ENCODE measurements at regions not wholly inside any gene's neighbourhood (a gene's known extent, or its start where the extent isn't known, plus 50 kb on each side); places are given as distances from the start of the nearest gene placed in this dataset.
"Not testable (repeated sequence)": the region's sequence is repeated elsewhere in the genome, so short reads cannot be mapped to it uniquely, and the experiment has no call there.

- DNase-seq: no peak
Observed at GRCh38 chr6:79431537-79431933, 105.7 kb downstream of the LCA5 start.

GRCh38 chr6:79430913-79431536, 106.2 kb downstream of the LCA5 start:
- DNase-seq: no peak

DNA sequence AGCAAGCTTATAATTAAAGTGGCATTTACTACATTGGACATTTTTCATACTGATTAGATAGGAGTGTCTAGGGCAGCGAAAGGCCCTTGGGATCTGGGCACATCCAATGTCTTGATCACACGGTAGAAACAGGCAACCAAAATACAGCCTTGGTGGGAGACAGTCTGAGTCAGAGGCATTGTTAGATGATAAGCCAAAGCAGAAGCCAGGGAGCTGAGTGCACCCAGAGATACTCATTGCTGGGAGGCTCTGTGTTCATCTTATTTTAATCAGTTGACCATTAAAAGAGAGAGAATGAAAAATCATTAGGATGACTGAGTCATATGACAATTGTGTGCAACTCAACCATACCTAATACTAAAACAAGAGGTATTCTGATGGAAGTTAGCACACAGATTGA, 109.5 kb downstream of the LCA5 start:
- no peak for DNase-seq

GRCh38 chr6:79426625-79427278, 110.5 kb downstream of the LCA5 start:
- no peak for DNase-seq

DNA sequence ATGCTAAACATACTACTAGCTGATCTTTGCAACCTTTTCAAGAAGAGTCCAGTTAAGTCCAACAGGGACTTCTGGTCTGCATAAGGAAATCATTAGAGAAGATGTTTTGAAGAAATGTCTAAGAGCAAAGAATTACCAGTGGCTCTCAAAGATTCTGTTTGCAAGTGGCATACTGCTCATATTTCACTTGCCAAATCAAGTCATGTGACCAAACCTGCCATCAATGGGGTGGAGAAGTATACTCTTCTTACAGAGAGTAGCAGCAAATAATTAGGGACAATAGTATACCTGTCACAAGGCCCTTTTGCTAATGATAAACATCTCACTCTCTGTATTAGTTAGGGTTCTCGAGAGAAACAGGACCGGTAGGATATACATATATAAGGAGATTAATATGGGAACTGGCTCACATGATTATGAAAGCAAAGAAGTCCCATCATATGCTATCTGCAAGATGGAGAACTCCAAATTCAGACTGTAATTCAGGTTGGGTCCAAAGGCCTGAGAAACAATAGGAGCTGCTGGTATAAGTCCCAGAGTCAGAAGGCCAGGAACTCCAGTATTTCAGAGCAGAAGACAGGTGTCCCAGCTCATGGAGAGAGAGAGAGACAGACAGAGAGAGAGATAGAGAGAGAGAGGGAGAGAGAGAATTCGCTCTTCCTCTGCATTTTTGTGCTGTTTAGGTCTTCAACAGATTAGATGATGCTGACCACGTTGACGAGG, 111.5 kb downstream of the LCA5 start:
- DNase-seq: no peak

- no peak for DNase-seq
Observed at GRCh38 chr6:79423216-79423615, 114.0 kb downstream of the LCA5 start.

DNA sequence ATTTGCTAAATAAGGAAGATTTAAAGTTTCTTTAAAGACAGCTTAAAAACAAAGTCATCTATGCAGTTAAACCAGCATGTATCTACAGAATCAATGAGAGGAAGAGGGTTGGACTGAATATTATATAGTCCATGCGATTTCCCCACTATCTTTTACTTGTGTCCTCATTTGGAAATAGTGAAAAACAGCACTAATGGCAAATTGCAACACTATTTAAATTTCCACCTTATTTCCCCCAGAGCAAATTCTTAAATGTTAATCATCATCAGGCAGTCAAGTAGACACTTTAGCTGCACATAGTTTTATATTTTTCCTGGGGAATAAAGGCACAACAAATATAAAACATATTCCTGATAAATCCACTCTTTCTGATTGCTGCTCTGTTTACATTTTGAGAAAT, 114.6 kb downstream of the LCA5 start:
- no peak for DNase-seq

GRCh38 chr6:79421707-79422484, 115.3 kb downstream of the LCA5 start:
- DNase-seq: peak; percentile 18 to 63

- DNase-seq: no peak
Observed at GRCh38 chr6:79421001-79421411, 116.2 kb downstream of the LCA5 start.

GRCh38 chr6:79420054-79420453, 117.2 kb downstream of the LCA5 start:
- DNase-seq: no peak

- no peak for DNase-seq
Observed at GRCh38 chr6:79416931-79417330, 120.3 kb downstream of the LCA5 start.

GRCh38 chr6:79413562-79414002, 123.6 kb downstream of the LCA5 start:
- DNase-seq: no peak

- no peak for DNase-seq
Observed at GRCh38 chr6:79410806-79411205, 126.4 kb downstream of the LCA5 start.

- DNase-seq: no peak
Observed at GRCh38 chr6:79408256-79408974, 128.8 kb downstream of the LCA5 start.

- DNase-seq: no peak
Observed at GRCh38 chr6:79404677-79405076, 132.6 kb downstream of the LCA5 start.

GRCh38 chr6:79404261-79404660, 133.0 kb downstream of the LCA5 start:
- DNase-seq: no peak

DNA sequence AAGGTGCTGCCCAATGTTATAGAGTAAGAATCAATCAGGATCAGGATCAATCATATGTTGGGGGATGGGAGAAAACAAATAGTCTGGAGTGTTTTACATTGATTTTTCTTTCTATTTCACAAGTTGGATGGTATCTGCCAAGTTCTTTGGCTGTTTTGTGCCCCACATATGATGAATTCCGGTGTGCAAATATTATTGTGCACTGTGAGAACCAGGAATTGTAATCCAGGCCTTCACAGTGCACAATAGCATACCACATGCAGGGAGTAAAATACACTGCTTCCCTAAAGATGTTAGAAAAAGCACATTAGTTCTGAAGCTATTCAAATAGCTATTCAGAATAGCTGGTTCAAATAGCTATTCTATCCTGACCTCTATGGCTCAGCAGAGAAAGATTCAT, 133.7 kb downstream of the LCA5 start:
- DNase-seq: no peak

- no peak for DNase-seq
Observed at GRCh38 chr6:79403086-79403485, 134.1 kb downstream of the LCA5 start.

DNA sequence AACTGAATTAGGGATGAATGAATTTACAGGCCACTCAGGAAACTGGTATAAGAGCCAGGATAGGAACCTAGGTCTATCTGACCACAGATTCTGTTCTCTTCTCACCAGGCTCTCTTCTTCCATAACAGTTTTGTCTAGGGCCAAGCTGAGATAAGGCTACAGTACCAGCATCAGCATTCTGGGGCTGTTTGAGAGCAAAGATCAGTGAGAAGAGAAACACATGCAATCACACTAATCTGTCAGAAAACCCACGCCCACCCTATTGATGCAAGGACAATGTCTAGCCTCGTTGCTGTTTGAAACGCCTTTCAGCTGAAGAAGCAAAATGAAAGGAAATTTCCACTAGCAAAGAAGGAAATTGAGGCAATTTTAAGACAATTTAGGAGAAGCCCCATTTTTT, 137.7 kb downstream of the LCA5 start:
- no peak for DNase-seq

- not testable (repeated sequence) for DNase-seq
Observed at GRCh38 chr6:79398617-79399016, 138.6 kb downstream of the LCA5 start.

GRCh38 chr6:79396625-79397024, 140.6 kb downstream of the LCA5 start:
- DNase-seq: no peak

DNA sequence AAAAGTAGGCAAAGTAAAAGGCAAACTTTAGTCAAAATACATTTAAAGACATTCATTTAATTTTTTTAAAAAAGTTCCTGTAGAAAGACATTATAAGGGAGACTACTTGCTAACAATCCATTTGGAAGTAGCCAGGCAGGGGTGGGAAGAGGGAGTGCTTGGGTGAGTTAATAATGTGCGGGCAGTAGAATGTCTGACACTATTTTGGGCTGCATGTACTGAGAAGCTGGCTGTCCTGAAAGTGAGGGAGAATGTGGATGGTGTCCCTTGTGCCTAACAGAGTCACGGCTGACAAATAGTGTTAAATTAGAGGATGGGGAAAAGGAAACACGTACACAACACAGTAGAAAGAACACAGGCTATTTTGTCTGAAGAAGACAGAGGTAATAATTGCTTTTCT, 142.5 kb downstream of the LCA5 start:
- no peak for DNase-seq

DNA sequence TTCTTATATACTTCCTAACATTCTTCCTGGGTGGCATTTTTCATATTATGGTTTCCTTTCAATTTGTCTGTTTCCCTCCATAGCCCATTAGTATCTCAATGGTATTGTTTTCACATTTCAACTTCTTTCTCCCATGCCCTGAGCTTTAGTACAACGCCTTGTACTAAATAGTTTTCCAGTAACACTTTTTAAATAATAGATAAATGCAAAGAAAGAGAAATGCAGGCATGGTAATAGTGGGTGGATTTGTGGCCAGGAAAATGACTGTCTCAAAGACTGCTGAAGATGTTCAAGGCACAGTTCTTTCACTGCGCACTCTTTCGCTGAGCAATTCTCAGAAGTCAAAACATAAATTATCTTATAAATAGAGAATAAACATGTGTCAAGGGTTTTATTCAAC, 145.1 kb downstream of the LCA5 start:
- DNase-seq: no peak
